Muscle layer of colon (tissue), 2 donors: ENCODE measurements at regions not wholly inside any gene's neighbourhood (a gene's known extent, or its start where the extent isn't known, plus 50 kb on each side); places are given as distances from the start of the nearest gene placed in this dataset.
"Not testable (repeated sequence)": the region's sequence is repeated elsewhere in the genome, so short reads cannot be mapped to it uniquely, and the experiment has no call there.

Experiments used
- H3K27ac ChIP-seq: one replicate; pipeline ENCODE4 v1.7.0; 2013; ENCODE audit warnings: low read depth, mild to moderate bottlenecking, low read length, moderate library complexity
- H3K27me3 ChIP-seq, 2 donors: one replicate each; pipeline ENCODE4 v1.7.0; 2013; ENCODE audit warnings: low read length in 2 of 2, mild to moderate bottlenecking in 2 of 2; ENCODE audit not compliant: insufficient read depth in 2 of 2, control insufficient read depth in 1 of 2
- H3K36me3 ChIP-seq: one replicate; pipeline ENCODE4 v1.7.0; 2013; ENCODE audit warnings: mild to moderate bottlenecking, low read length; ENCODE audit not compliant: insufficient read depth
- H3K4me1 ChIP-seq: one replicate; pipeline ENCODE4 v1.7.0; 2013; ENCODE audit warnings: mild to moderate bottlenecking, low read length; ENCODE audit not compliant: insufficient read depth
- H3K4me3 ChIP-seq, 2 donors: one replicate each; pipeline ENCODE4 v1.7.0; 2013; ENCODE audit warnings: low read length in 2 of 2, low read depth in 1 of 2, mild to moderate bottlenecking in 1 of 2, moderate library complexity in 1 of 2
- H3K9ac ChIP-seq: one replicate; pipeline ENCODE4 v1.7.0; 2013; ENCODE audit warnings: low read length
- H3K9me3 ChIP-seq: one replicate; pipeline ENCODE4 v1.7.0; 2013; ENCODE audit warnings: mild to moderate bottlenecking, low read length
- donor health status: abdominal sarcoma.
- donor health status: Adenocarcinoma of cecum.

DNA sequence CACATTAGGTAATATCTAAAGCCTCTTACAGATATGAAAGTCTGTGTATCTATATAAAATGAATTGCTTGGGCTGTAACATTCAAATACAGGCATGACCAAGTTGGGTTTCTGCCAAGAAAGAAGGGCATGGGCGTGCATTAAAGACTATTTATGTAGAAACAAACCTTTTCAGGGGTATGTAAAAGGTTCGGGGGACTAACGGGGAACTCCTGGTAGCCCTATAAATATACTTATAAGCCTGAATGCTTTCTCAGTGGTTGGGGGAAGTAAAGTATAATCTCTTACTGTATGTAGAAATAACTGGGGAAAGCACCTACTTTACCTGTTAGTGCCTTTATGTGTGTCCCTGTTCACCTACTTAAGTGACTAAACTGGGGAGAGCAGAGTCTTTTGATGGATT is 154.5 kb upstream of the TBL1XR1 start:
- H3K27me3 ChIP-seq = no peaks in the 10 kb centered on the region
- H3K9me3 ChIP-seq = no peaks in the 10 kb centered on the region
- H3K36me3 ChIP-seq = no peaks in the 10 kb centered on the region
- H3K4me3 ChIP-seq = no peak overlapping the region
- H3K4me1 ChIP-seq = peaks cover 12% of the 10 kb centered on the region
- H3K9ac ChIP-seq = no peak overlapping the region
- no peak overlapping the region for H3K27ac ChIP-seq

- no peak overlapping the region for H3K9ac ChIP-seq
- H3K27me3 ChIP-seq = no peaks in the 10 kb centered on the region
- H3K27ac ChIP-seq = no peak overlapping the region
- peaks cover 19% of the 10 kb centered on the region for H3K4me1 ChIP-seq
- H3K36me3 ChIP-seq = no peaks in the 10 kb centered on the region
- H3K4me3 ChIP-seq = no peak overlapping the region
- no peaks in the 10 kb centered on the region for H3K9me3 ChIP-seq
Measured at GRCh38 chr3:177352424-177352823, 155.1 kb upstream of the TBL1XR1 start.

GRCh38 chr3:177353140-177353539 is 155.9 kb upstream of the TBL1XR1 start:
- Histone ChIP-seq H3K4me1 (peaks cover 26% of the 10 kb centered on the region), H3K4me3 (no peak overlapping the region), H3K36me3 (no peaks in the 10 kb centered on the region), H3K27ac (no peak overlapping the region), H3K9ac (no peak overlapping the region), H3K27me3 (no peaks in the 10 kb centered on the region), H3K9me3 (no peaks in the 10 kb centered on the region)

- not testable (repeated sequence) for H3K27me3 ChIP-seq, H3K36me3 ChIP-seq, H3K9ac ChIP-seq, H3K27ac ChIP-seq, H3K9me3 ChIP-seq, H3K4me3 ChIP-seq
- peaks cover 34% of the 10 kb centered on the region for H3K4me1 ChIP-seq
Measured at GRCh38 chr3:177353879-177354278, 156.6 kb upstream of the TBL1XR1 start.

GRCh38 chr3:177354466-177354865 is 157.2 kb upstream of the TBL1XR1 start:
- H3K27ac ChIP-seq = no peak overlapping the region
- H3K9ac ChIP-seq = no peak overlapping the region
- H3K27me3 ChIP-seq = no peaks in the 10 kb centered on the region
- peaks cover 40% of the 10 kb centered on the region for H3K4me1 ChIP-seq
- no peaks in the 10 kb centered on the region for H3K36me3 ChIP-seq
- no peak overlapping the region for H3K4me3 ChIP-seq
- H3K9me3 ChIP-seq = no peaks in the 10 kb centered on the region

- H3K4me3 ChIP-seq = no peak overlapping the region
- H3K36me3 ChIP-seq = no peaks in the 10 kb centered on the region
- no peaks in the 10 kb centered on the region for H3K9me3 ChIP-seq
- no peak overlapping the region for H3K27ac ChIP-seq
- H3K4me1 ChIP-seq = peaks cover 51% of the 10 kb centered on the region
- H3K27me3 ChIP-seq = no peaks in the 10 kb centered on the region
- no peak overlapping the region for H3K9ac ChIP-seq
Measured at GRCh38 chr3:177356113-177356512, 158.8 kb upstream of the TBL1XR1 start.

- H3K4me3 ChIP-seq = no peak overlapping the region
- peaks cover 59% of the 10 kb centered on the region for H3K4me1 ChIP-seq
- H3K9me3 ChIP-seq = no peaks in the 10 kb centered on the region
- H3K27ac ChIP-seq = peak overlapping the region; percentile 79
- no peak overlapping the region for H3K9ac ChIP-seq
- H3K36me3 ChIP-seq = no peaks in the 10 kb centered on the region
- H3K27me3 ChIP-seq = no peaks in the 10 kb centered on the region
Measured at GRCh38 chr3:177356952-177357351, 159.7 kb upstream of the TBL1XR1 start.

- H3K4me1 ChIP-seq = peaks cover 62% of the 10 kb centered on the region
- no peaks in the 10 kb centered on the region for H3K27me3 ChIP-seq
- no peak overlapping the region for H3K4me3 ChIP-seq
- H3K9ac ChIP-seq = no peak overlapping the region
- H3K9me3 ChIP-seq = no peaks in the 10 kb centered on the region
- no peaks in the 10 kb centered on the region for H3K36me3 ChIP-seq
- peak overlapping the region; percentile 79 for H3K27ac ChIP-seq
Measured at GRCh38 chr3:177357352-177358090, 160.2 kb upstream of the TBL1XR1 start.

DNA sequence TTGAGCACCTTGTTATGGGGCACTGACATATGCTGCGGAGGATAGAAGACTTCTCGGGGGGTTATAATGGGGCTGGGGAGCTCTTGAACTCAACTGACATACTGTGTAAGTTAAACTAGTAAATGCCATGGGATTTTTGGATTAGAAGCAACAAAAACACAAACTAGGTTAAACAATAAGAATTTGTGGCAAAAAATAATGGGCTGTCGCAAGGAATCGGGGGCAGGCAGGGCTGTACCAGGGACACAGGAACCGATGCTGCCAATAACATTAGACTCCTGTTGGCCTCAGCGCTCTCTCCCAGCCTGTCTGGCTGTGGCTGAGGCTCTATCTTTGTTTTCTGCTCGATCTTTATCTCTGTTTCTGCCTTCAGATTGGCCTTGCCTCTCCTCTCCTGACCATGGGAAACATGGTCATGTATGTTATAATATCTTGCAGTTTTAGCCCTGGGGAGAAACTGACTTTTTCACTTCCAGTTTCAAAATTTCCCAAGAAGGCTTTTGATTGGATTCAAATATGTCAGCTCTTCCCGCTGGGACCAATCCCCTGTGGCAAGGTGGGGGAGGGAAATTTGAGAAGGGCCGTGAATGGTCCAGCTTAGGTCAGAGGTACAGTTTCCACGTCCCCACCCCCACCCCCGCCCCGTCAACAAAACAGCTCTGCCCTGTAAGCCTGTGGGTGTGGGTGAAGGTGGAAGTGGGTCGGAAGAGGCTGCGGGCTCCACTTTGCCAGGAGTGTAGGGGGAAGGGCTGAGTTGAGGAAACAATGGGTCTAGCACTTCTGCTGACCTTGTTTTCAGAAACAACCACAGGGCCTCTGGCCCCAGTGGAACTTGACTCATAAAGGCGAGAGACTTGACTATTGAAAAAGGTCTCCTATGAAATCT is 161.1 kb upstream of the TBL1XR1 start:
- H3K9ac ChIP-seq = peak overlapping the region; percentile 62
- H3K9me3 ChIP-seq = no peaks in the 10 kb centered on the region
- H3K27me3 ChIP-seq = no peaks in the 10 kb centered on the region
- no peaks in the 10 kb centered on the region for H3K36me3 ChIP-seq
- peaks cover 66% of the 10 kb centered on the region for H3K4me1 ChIP-seq
- no peak overlapping the region for H3K4me3 ChIP-seq
- peak overlapping the region; percentile 79 for H3K27ac ChIP-seq

- peak overlapping the region in 1 of 2 donors; percentile 59 for H3K4me3 ChIP-seq
- no peaks in the 10 kb centered on the region for H3K36me3 ChIP-seq
- peaks cover 66% of the 10 kb centered on the region for H3K4me1 ChIP-seq
- no peaks in the 10 kb centered on the region for H3K27me3 ChIP-seq
- peak overlapping the region; percentile 62 for H3K9ac ChIP-seq
- H3K9me3 ChIP-seq = no peaks in the 10 kb centered on the region
- peak overlapping the region; percentile 79 for H3K27ac ChIP-seq
Measured at GRCh38 chr3:177358977-177359592, 161.8 kb upstream of the TBL1XR1 start.

GRCh38 chr3:177359593-177360357 is 162.5 kb upstream of the TBL1XR1 start:
- H3K9me3 ChIP-seq = no peaks in the 10 kb centered on the region
- H3K27ac ChIP-seq = peak overlapping the region; percentile 92
- H3K36me3 ChIP-seq = no peaks in the 10 kb centered on the region
- H3K9ac ChIP-seq = peak overlapping the region; percentile 50
- peak overlapping the region; percentile 36 to 59 for H3K4me3 ChIP-seq
- H3K4me1 ChIP-seq = peaks cover 66% of the 10 kb centered on the region
- no peaks in the 10 kb centered on the region for H3K27me3 ChIP-seq
